Activated CD4-positive, CD25-positive, alpha-beta regulatory T cell treated with anti-CD3 and anti-CD28 coated beads, Interleukin-2, amount 50 U/mL, for 16 hours (primary cell): ENCODE measurements at regions not wholly inside any gene's neighbourhood (a gene's known extent, or its start where the extent isn't known, plus 50 kb on each side); places are given as distances from the start of the nearest gene placed in this dataset.
"Not testable (repeated sequence)": the region's sequence is repeated elsewhere in the genome, so short reads cannot be mapped to it uniquely, and the experiment has no call there.

Experiments
- DNase-seq: peaks from one replicate; pipeline ENCODE4 v3.0.0-alpha.2; 2020; ENCODE audit warnings: low read depth, low spot score

- DNase-seq, result no peak
Measured at GRCh38 chr14:105855893-105856675, 329.7 kb downstream of the TMEM121 start.

GRCh38 chr14:105856676-105857219 is 330.4 kb downstream of the TMEM121 start:
- DNase-seq, result no peak

GRCh38 chr14:105857220-105857825 is 330.9 kb downstream of the TMEM121 start:
- DNase-seq, result no peak

GRCh38 chr14:105857826-105858675 is 331.7 kb downstream of the TMEM121 start:
- DNase-seq, result no peak

- DNase-seq, result no peak
Measured at GRCh38 chr14:105858676-105859025, 332.3 kb downstream of the TMEM121 start.

GRCh38 chr14:105859073-105859716 is 332.8 kb downstream of the TMEM121 start:
- not testable (repeated sequence) for DNase-seq

- DNase-seq, result no peak
Measured at GRCh38 chr14:105859717-105860614, 333.6 kb downstream of the TMEM121 start.

- no peak for DNase-seq
Measured at GRCh38 chr14:105860615-105861580, 334.5 kb downstream of the TMEM121 start.

GRCh38 chr14:105861985-105862465 is 335.6 kb downstream of the TMEM121 start:
- no peak for DNase-seq

GRCh38 chr14:105862581-105863239 is 336.3 kb downstream of the TMEM121 start:
- no peak for DNase-seq

GRCh38 chr14:105863296-105864108 is 337.1 kb downstream of the TMEM121 start:
- no peak for DNase-seq

- no peak for DNase-seq
Measured at GRCh38 chr14:105864116-105864515, 337.7 kb downstream of the TMEM121 start.

- no peak for DNase-seq
Measured at GRCh38 chr14:105864651-105865265, 338.4 kb downstream of the TMEM121 start.

GRCh38 chr14:105865266-105865903 is 339.0 kb downstream of the TMEM121 start:
- DNase-seq, result no peak

- no peak for DNase-seq
Measured at GRCh38 chr14:105865904-105866840, 339.8 kb downstream of the TMEM121 start.

- DNase-seq, result no peak
Measured at GRCh38 chr14:105866841-105867321, 340.5 kb downstream of the TMEM121 start.
